GM23338 (cell line): ENCODE measurements at regions not wholly inside any gene's neighbourhood (a gene's known extent, or its start where the extent isn't known, plus 50 kb on each side); places are given as distances from the start of the nearest gene placed in this dataset.

Experiments used
- ATAC-seq: fragments of 200-7000 bp; cut with Tn5 transposase; 3 replicates; pipeline ENCODE4 v1.9.1; 2020
- DNase-seq: peaks from one replicate; pipeline ENCODE4 v3.0.0-alpha.2; 2015; ENCODE audit warnings: low spot score
- H2AFZ ChIP-seq: fragments of 200-600 bp; sonication (generic); 2 replicates; pipeline ENCODE4 v1.8.0; 2016; ENCODE audit warnings: antibody characterized with exemption, mild to moderate bottlenecking, moderate library complexity
- H3F3A ChIP-seq: fragments of 200-600 bp; sonication (generic); replicated peaks from 2 replicates; pipeline ENCODE4 v1.8.0; 2017; ENCODE audit warnings: antibody characterized with exemption, mixed run types, low read depth
- H3K27ac ChIP-seq: fragments of 200-600 bp; sonication (generic); 2 replicates; pipeline ENCODE4 v1.6.1; 2016; ENCODE audit warnings: low read depth
- H3K27me3 ChIP-seq: fragments of 200-600 bp; sonication (generic); 2 replicates; pipeline ENCODE4 v1.8.0; 2016; ENCODE audit warnings: mild to moderate bottlenecking, mixed run types, moderate library complexity; ENCODE audit not compliant: insufficient read depth
- H3K36me3 ChIP-seq: fragments of 200-600 bp; sonication (generic); 2 replicates; pipeline ENCODE4 v1.8.0; 2016; ENCODE audit warnings: mild to moderate bottlenecking; ENCODE audit not compliant: insufficient read depth
- H3K4me1 ChIP-seq: fragments of 200-600 bp; sonication (generic); 2 replicates; pipeline ENCODE4 v1.8.0; 2016; ENCODE audit warnings: mild to moderate bottlenecking, moderate library complexity; ENCODE audit not compliant: insufficient read depth
- H3K4me2 ChIP-seq: fragments of 200-600 bp; sonication (generic); 2 replicates; pipeline ENCODE4 v1.7.1; 2017; ENCODE audit warnings: mixed run types
- H3K4me3 ChIP-seq: fragments of 200-600 bp; sonication (generic); 2 replicates; pipeline ENCODE4 v1.6.1; 2016; ENCODE audit warnings: mixed run types
- H3K79me2 ChIP-seq: fragments of 200-600 bp; sonication (generic); replicated peaks from 2 replicates; pipeline ENCODE4 v1.8.0; 2017; ENCODE audit warnings: mild to moderate bottlenecking; ENCODE audit not compliant: insufficient read depth
- H3K9me2 ChIP-seq: fragments of 200-600 bp; sonication (generic); 2 replicates; pipeline ENCODE4 v1.8.0; 2017; ENCODE audit not compliant: insufficient read depth
- H4K20me1 ChIP-seq: fragments of 200-600 bp; sonication (generic); replicated peaks from 2 replicates; pipeline ENCODE4 v1.8.0; 2017; ENCODE audit warnings: mild to moderate bottlenecking; ENCODE audit not compliant: insufficient read depth
- H3K27ac Mint-ChIP-seq: 2 replicates; pipeline ENCODE4 v1.8.0; 2020; ENCODE audit warnings: inconsistent platforms, mild to moderate bottlenecking, moderate library complexity, mixed read lengths
- H3K27me3 Mint-ChIP-seq: 3 replicates; pipeline ENCODE4 v1.8.0; 2022; ENCODE audit warnings: low read depth, mild to moderate bottlenecking, moderate library complexity, mixed read lengths, inconsistent platforms; ENCODE audit not compliant: insufficient read depth, poor library complexity
- H3K36me3 Mint-ChIP-seq: 3 replicates; pipeline ENCODE4 v1.8.0; 2021; ENCODE audit warnings: low read depth, mild to moderate bottlenecking, inconsistent platforms, moderate library complexity, mixed read lengths
- H3K4me1 Mint-ChIP-seq: 3 replicates; pipeline ENCODE4 v1.8.0; 2020; ENCODE audit warnings: mild to moderate bottlenecking, inconsistent platforms, mixed read lengths
- H3K4me3 Mint-ChIP-seq: 3 replicates; pipeline ENCODE4 v1.8.0; 2021; ENCODE audit warnings: moderate library complexity, mild to moderate bottlenecking, inconsistent platforms, mixed read lengths
- H3K9me3 Mint-ChIP-seq: 3 replicates; pipeline ENCODE4 v1.8.0; 2020; ENCODE audit warnings: moderate library complexity, mild to moderate bottlenecking, inconsistent platforms, mixed read lengths
- CREB1 ChIP-seq: fragments of 250-450 bp; sonication (Bioruptor Pico); IDR thresholded peaks from 2 replicates; pipeline ENCODE4 v1.5.0; 2020; ENCODE audit warnings: low read depth, mild to moderate bottlenecking, moderate library complexity
- CTCF ChIP-seq, 2 experiments: fragments of 200-600 bp in 1 of 2; sonication (generic) in 1 of 2; conservative IDR thresholded peaks; 2 replicates each; pipeline versions ENCODE4 v1.5.1 to v1.6.1; 2016 to 2017; ENCODE audit warnings: antibody characterized with exemption in 2 of 2, low read depth in 2 of 2, mild to moderate bottlenecking in 2 of 2, moderate library complexity in 1 of 2
- EZH2 ChIP-seq: fragments of 200-600 bp; sonication (generic); IDR thresholded peaks from one replicate; pipeline ENCODE4 v1.8.0; 2017; ENCODE audit warnings: antibody characterized with exemption, mild to moderate bottlenecking, low read depth; ENCODE audit not compliant: unreplicated experiment
- JUNB ChIP-seq: IDR thresholded peaks from one replicate; pipeline ENCODE4 v1.6.1; 2016; ENCODE audit warnings: antibody characterized with exemption; ENCODE audit not compliant: unreplicated experiment
- REST ChIP-seq: IDR thresholded peaks from one replicate; pipeline ENCODE4 v1.6.1; 2018; ENCODE audit warnings: antibody characterized with exemption; ENCODE audit not compliant: unreplicated experiment
- STAT1 ChIP-seq: IDR thresholded peaks from one replicate; pipeline ENCODE4 v1.6.1; 2016; ENCODE audit warnings: antibody characterized with exemption; ENCODE audit not compliant: unreplicated experiment
- ZNF114 ChIP-seq: fragments of 250-450 bp; sonication (Bioruptor Pico); IDR thresholded peaks from 2 replicates; pipeline ENCODE4 v1.5.0; 2020; ENCODE audit warnings: mild to moderate bottlenecking, moderate library complexity
- ZNF462 ChIP-seq: fragments of 250-450 bp; sonication (Bioruptor Pico); IDR thresholded peaks from 2 replicates; pipeline ENCODE4 v1.5.0; 2020; ENCODE audit warnings: mild to moderate bottlenecking, moderate library complexity

- TF ChIP-seq REST (no peak), EZH2 (no peak), CTCF (conservative IDR thresholded peaks at IDR 0.05; ENCODE audit: low read depth in 2 of 2) (no peak)
Observed at GRCh38 chr3:186440891-186441290, 78.9 kb upstream of the DGKG start (continued).

GRCh38 chr3:186439725-186440124, 77.7 kb upstream of the DGKG start:
- ATAC-seq (no peak), DNase-seq (no peak)
- Histone ChIP-seq H3K36me3 (no peaks in the 10 kb centered on the region), H3K4me1 (no peaks in the 10 kb centered on the region), H3K27ac (no peak overlapping the region), H3K9me2 (no peaks in the 10 kb centered on the region), H4K20me1 (no peaks in the 10 kb centered on the region), H2AFZ (no peak overlapping the region), H3F3A (no peaks in the 10 kb centered on the region), H3K27me3 (no peaks in the 10 kb centered on the region), H3K79me2 (no peaks in the 10 kb centered on the region), H3K4me2 (no peak overlapping the region), H3K4me3 (no peak overlapping the region)
- Mint-ChIP-seq H3K4me3 (no peak overlapping the region), H3K4me1 (no peaks in the 10 kb centered on the region), H3K36me3 (no peaks in the 10 kb centered on the region), H3K27ac (no peak overlapping the region), H3K9me3 (peaks cover 4% of the 10 kb centered on the region; the same call in 1 of the 3 replicates), H3K27me3 (peaks cover 4% of the 10 kb centered on the region)
- TF ChIP-seq CTCF (conservative IDR thresholded peaks at IDR 0.05; ENCODE audit: low read depth in 2 of 2) (no peak), CREB1 (CRISPR knock-in tag) (no peak), STAT1 (no peak), ZNF462 (no peak), JUNB (no peak), ZNF114 (CRISPR knock-in tag) (no peak)
